Heart left ventricle (tissue), 13 donors: ENCODE measurements at regions not wholly inside any gene's neighbourhood (a gene's known extent, or its start where the extent isn't known, plus 50 kb on each side); places are given as distances from the start of the nearest gene placed in this dataset.

Experiments used
- POLR2A ChIP-seq, 2 donors: fragments of 450-650 bp; IDR thresholded peaks; one replicate each; pipeline ENCODE4 v1.6.1; 2017; ENCODE audit warnings: antibody characterized with exemption in 2 of 2, mild to moderate bottlenecking in 2 of 2, moderate library complexity in 2 of 2
- TF ChIP-seq, protein P1 (sequence below), 12 donors: fragments of 200-600 bp; sonication (generic) in 4 of 12; IDR thresholded peaks; one replicate each; pipeline versions ENCODE4 v1.5.0 to v1.8.0; 2018 to 2022; ENCODE audit warnings: antibody characterized with exemption in 12 of 12, mild to moderate bottlenecking in 5 of 12
- donor health status: ischemic (EF 13 %, LVEDD 7.1; RV severe dilation, severe dysfunction).
- donor health status: DM: no; HTN: yes; CAD: no.
- donor health status: DM: no; HTN: no; CAD: no.
- donor health status: ischemic (EF 25% LVEDD 6.9; RV normal size, moderate dysfunction).
- donor health status: ischemic (EF 25% LVEDD 5.7; RV mildly dilated, moderate dysfunction).
- donor health status: ischemic (EF 35%, LVEDD 5.7; RV mildly dilated, moderate dysfunction).
- donor health status: nonischemic (EF 11% LVEDD 7.7; RV severe dilation, severe dysfunction).
- donor health status: DM: yes; HTN: yes; CAD: no.
- donor health status: PGD.
- donor health status: ischemic (EF 29% LVEDD 5.4; RV normal size, mild dysfunction).
- donor health status: nonischemic (EF 23%, LVEDD 6.1; RV moderate dilation, normal function).

DNA sequence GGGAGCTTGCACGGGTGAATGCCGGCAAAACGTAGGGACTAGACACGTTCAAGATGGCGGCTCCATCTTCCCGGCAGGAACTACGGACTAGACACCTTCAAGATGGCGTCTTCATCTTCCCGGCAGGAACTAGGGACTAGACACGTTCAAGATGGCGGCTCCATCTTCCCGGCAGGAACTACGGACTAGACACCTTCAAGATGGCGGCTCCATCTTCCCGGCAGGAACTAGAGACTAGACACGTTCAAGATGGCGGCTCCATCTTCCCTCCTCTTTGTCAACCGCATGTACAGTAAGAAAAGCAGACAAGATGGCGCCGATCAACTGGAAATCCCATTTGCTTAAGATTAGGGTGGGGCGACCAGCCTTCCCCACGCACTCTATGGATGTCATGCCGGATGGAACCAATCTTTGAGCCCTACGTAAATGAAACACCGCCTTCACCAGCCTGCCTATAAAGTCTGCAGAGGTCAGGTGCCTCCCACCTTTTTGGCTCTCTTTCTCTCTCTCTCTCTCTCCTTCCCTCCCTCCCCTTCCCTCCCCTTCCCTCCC lies 222.4 kb downstream of the CRLF2 start:
- TF ChIP-seq, protein P1, sequence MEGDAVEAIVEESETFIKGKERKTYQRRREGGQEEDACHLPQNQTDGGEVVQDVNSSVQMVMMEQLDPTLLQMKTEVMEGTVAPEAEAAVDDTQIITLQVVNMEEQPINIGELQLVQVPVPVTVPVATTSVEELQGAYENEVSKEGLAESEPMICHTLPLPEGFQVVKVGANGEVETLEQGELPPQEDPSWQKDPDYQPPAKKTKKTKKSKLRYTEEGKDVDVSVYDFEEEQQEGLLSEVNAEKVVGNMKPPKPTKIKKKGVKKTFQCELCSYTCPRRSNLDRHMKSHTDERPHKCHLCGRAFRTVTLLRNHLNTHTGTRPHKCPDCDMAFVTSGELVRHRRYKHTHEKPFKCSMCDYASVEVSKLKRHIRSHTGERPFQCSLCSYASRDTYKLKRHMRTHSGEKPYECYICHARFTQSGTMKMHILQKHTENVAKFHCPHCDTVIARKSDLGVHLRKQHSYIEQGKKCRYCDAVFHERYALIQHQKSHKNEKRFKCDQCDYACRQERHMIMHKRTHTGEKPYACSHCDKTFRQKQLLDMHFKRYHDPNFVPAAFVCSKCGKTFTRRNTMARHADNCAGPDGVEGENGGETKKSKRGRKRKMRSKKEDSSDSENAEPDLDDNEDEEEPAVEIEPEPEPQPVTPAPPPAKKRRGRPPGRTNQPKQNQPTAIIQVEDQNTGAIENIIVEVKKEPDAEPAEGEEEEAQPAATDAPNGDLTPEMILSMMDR (IDR thresholded peaks at IDR 0.05), result no peak
- no peak for TF ChIP-seq POLR2A (IDR thresholded peaks at IDR 0.05)
